Skeletal muscle tissue (tissue), 3 donors: ENCODE measurements at regions not wholly inside any gene's neighbourhood (a gene's known extent, or its start where the extent isn't known, plus 50 kb on each side); places are given as distances from the start of the nearest gene placed in this dataset.
A peak's percentile ranks its signal among the peaks of the same experiment; 100 is the strongest.
"Not testable (repeated sequence)": the region's sequence is repeated elsewhere in the genome, so short reads cannot be mapped to it uniquely, and the experiment has no call there.

Source experiments
- H3K27ac ChIP-seq: one replicate; pipeline ENCODE4 v1.7.0; 2013; ENCODE audit warnings: mild to moderate bottlenecking, low read depth, low read length, inconsistent platforms
- H3K27me3 ChIP-seq, 3 donors: one replicate each; pipeline ENCODE4 v1.7.0; 2013; ENCODE audit warnings: low read length in 3 of 3; ENCODE audit not compliant: control insufficient read depth in 3 of 3, insufficient read depth in 3 of 3
- H3K36me3 ChIP-seq, 3 donors: one replicate each; pipeline ENCODE4 v1.7.0; 2013; ENCODE audit warnings: low read length in 3 of 3; ENCODE audit not compliant: control insufficient read depth in 3 of 3, insufficient read depth in 3 of 3
- H3K4me1 ChIP-seq, 3 donors: one replicate each; pipeline ENCODE4 v1.7.0; 2013; ENCODE audit warnings: low read length in 3 of 3, mild to moderate bottlenecking in 3 of 3; ENCODE audit not compliant: control insufficient read depth in 3 of 3, insufficient read depth in 3 of 3
- H3K4me3 ChIP-seq, 3 donors: one replicate each; pipeline ENCODE4 v1.7.0; 2013; ENCODE audit warnings: low read length in 3 of 3
- H3K9ac ChIP-seq, 3 donors: one replicate each; pipeline ENCODE4 v1.7.0; 2013; ENCODE audit warnings: low read length in 3 of 3, mild to moderate bottlenecking in 3 of 3, moderate library complexity in 2 of 3, low read depth in 1 of 3
- H3K9me3 ChIP-seq, 3 donors: one replicate each; pipeline ENCODE4 v1.7.0; 2013; ENCODE audit warnings: low read length in 3 of 3; ENCODE audit not compliant: control insufficient read depth in 3 of 3
- donor health status: Osteomylitis.

DNA sequence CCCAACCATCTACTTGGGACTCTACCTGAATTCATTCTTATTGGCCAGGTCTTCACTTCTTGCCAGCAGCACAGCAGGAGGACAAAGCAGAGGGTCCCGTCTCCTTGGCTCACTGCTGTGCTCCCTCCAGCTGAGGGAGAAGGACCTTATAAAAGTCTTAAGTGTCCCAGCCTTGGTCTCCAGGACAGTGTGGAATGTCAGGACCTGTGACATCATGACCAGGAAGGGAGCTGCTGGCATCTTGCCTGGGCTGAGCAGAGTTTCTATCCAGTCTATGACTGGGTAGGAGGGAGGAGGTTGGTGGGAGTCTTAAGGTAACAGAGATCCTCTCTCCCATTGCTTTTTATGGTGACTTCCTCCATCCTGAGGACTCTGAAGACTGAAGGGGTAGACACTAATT lies 56.6 kb upstream of the ANKRD10 start:
- Histone ChIP-seq H3K9me3 (no peaks in the 10 kb centered on the region), H3K27me3 (no peaks in the 10 kb centered on the region), H3K27ac (no peak overlapping the region), H3K36me3 (no peaks in the 10 kb centered on the region), H3K4me3 (no peak overlapping the region), H3K9ac (no peak overlapping the region), H3K4me1 (no peaks in the 10 kb centered on the region)

DNA sequence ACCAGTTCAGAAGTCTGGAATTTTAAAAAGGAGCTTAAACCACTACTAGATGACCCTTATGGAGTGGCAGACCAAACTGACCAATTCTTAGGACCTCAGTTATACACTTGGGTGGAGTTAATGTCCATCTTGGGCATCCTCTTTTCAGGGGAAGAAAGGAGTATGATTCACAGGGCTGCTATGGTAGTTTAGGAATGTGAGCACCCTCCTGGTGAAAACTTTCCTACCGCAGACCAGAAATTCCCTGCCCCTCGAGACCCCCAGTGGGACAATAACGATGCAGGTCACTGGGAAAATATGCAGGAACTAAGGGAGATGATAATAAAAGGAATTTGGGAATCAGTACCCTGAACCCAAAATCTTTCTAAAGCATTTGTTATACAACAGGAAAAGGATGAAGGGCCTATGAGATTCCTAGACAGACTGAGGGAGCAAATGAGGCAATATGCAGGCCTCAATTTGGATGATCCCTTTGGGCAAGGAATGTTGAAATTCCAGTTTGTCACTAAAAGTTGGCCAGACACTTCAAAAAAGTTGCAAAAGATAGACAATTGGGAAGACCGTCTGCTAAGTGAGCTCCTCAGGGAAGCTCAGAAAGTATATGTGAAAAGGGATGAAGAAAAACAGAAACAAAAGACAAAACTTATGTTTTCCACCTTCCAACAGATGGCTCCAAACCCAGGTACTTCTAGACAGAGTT lies 52.4 kb upstream of the ANKRD10 start:
- H3K9me3 ChIP-seq, H3K4me1 ChIP-seq, H3K4me3 ChIP-seq: not testable (repeated sequence)

DNA sequence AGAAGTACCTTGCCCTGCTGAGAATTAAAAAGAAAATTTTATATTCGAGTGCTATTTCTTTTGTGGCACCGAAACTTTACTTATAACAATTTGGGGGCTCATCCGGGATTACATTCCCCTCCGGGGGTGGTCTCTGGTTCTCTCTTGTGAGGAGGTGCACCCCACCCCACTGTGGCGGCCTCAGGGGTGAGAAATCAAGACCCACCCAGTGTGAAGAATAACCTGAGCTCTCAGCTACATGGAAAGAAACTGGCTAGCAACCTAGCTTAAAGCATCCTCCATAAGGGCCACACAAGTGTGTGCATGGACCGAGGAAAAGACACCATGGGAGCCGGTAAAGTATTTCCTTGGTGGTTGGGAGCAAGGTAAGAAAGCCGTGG lies 50.9 kb upstream of the ANKRD10 start:
- Histone ChIP-seq H3K4me1 (no peaks in the 10 kb centered on the region), H3K9ac (no peak overlapping the region), H3K27ac (no peak overlapping the region), H3K4me3 (no peak overlapping the region), H3K9me3 (peaks cover 2 to 5% (median 3%) of the 10 kb centered on the region in 3 donors), H3K36me3 (no peaks in the 10 kb centered on the region), H3K27me3 (no peaks in the 10 kb centered on the region)

More for the DNA sequence above, 52.4 kb upstream of the ANKRD10 start:
- H3K36me3 ChIP-seq, H3K27ac ChIP-seq, H3K27me3 ChIP-seq, H3K9ac ChIP-seq: not testable (repeated sequence)

DNA sequence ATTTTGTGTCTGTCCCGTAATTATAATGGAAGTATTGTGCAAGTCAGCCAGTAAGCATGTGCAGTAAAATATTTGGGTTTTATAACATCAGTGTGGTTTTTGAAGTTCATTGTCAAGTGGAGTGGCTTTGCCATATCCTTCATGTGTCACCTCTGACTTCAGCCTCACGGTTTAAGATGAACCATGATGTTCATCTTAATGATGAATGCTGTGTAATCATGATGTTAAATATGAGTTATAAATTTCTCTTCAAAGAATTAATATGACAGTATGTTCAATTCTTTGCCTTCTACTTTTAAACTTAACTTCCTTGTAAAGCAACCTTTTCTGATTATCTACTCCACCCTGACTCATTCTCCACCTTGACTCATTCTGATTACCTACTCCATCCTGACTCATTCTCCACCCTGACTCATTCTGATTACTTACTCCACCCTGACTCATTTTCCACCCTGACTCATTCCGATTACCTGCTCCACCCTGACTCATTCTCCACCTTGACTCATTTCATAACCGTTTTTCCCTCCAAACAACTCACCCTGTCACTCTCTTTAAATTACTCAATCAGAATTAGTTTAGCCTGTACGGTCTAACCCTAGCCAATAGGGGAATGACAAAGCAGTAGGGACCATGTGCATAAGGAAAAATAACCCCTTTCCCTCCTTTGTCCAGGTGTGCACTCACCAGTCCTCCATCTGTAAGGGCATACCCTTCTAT lies 50.3 kb upstream of the ANKRD10 start:
- Histone ChIP-seq H3K27me3 (no peaks in the 10 kb centered on the region), H3K27ac (no peak overlapping the region), H3K9me3 (peaks cover 2 to 5% (median 3%) of the 10 kb centered on the region in 3 donors), H3K4me1 (no peaks in the 10 kb centered on the region), H3K4me3 (peak overlapping the region in 1 of 3 donors; percentile 15), H3K9ac (no peak overlapping the region), H3K36me3 (no peaks in the 10 kb centered on the region)
